GM23338 (cell line): ENCODE measurements at regions not wholly inside any gene's neighbourhood (a gene's known extent, or its start where the extent isn't known, plus 50 kb on each side); places are given as distances from the start of the nearest gene placed in this dataset.

ENCODE experiments used
- ATAC-seq: fragments of 200-7000 bp; cut with Tn5 transposase; 3 replicates; pipeline ENCODE4 v1.9.1; 2020
- DNase-seq: peaks from one replicate; pipeline ENCODE4 v3.0.0-alpha.2; 2015; ENCODE audit warnings: low spot score
- H2AFZ ChIP-seq: fragments of 200-600 bp; sonication (generic); 2 replicates; pipeline ENCODE4 v1.8.0; 2016; ENCODE audit warnings: antibody characterized with exemption, mild to moderate bottlenecking, moderate library complexity
- H3F3A ChIP-seq: fragments of 200-600 bp; sonication (generic); replicated peaks from 2 replicates; pipeline ENCODE4 v1.8.0; 2017; ENCODE audit warnings: antibody characterized with exemption, mixed run types, low read depth
- H3K27ac ChIP-seq: fragments of 200-600 bp; sonication (generic); 2 replicates; pipeline ENCODE4 v1.6.1; 2016; ENCODE audit warnings: low read depth
- H3K27me3 ChIP-seq: fragments of 200-600 bp; sonication (generic); 2 replicates; pipeline ENCODE4 v1.8.0; 2016; ENCODE audit warnings: mild to moderate bottlenecking, mixed run types, moderate library complexity; ENCODE audit not compliant: insufficient read depth
- H3K36me3 ChIP-seq: fragments of 200-600 bp; sonication (generic); 2 replicates; pipeline ENCODE4 v1.8.0; 2016; ENCODE audit warnings: mild to moderate bottlenecking; ENCODE audit not compliant: insufficient read depth
- H3K4me1 ChIP-seq: fragments of 200-600 bp; sonication (generic); 2 replicates; pipeline ENCODE4 v1.8.0; 2016; ENCODE audit warnings: mild to moderate bottlenecking, moderate library complexity; ENCODE audit not compliant: insufficient read depth
- H3K4me2 ChIP-seq: fragments of 200-600 bp; sonication (generic); 2 replicates; pipeline ENCODE4 v1.7.1; 2017; ENCODE audit warnings: mixed run types
- H3K4me3 ChIP-seq: fragments of 200-600 bp; sonication (generic); 2 replicates; pipeline ENCODE4 v1.6.1; 2016; ENCODE audit warnings: mixed run types
- H3K79me2 ChIP-seq: fragments of 200-600 bp; sonication (generic); replicated peaks from 2 replicates; pipeline ENCODE4 v1.8.0; 2017; ENCODE audit warnings: mild to moderate bottlenecking; ENCODE audit not compliant: insufficient read depth
- H3K9me2 ChIP-seq: fragments of 200-600 bp; sonication (generic); 2 replicates; pipeline ENCODE4 v1.8.0; 2017; ENCODE audit not compliant: insufficient read depth
- H4K20me1 ChIP-seq: fragments of 200-600 bp; sonication (generic); replicated peaks from 2 replicates; pipeline ENCODE4 v1.8.0; 2017; ENCODE audit warnings: mild to moderate bottlenecking; ENCODE audit not compliant: insufficient read depth
- H3K27ac Mint-ChIP-seq: 2 replicates; pipeline ENCODE4 v1.8.0; 2020; ENCODE audit warnings: inconsistent platforms, mild to moderate bottlenecking, moderate library complexity, mixed read lengths
- H3K27me3 Mint-ChIP-seq: 3 replicates; pipeline ENCODE4 v1.8.0; 2022; ENCODE audit warnings: low read depth, mild to moderate bottlenecking, moderate library complexity, mixed read lengths, inconsistent platforms; ENCODE audit not compliant: insufficient read depth, poor library complexity
- H3K36me3 Mint-ChIP-seq: 3 replicates; pipeline ENCODE4 v1.8.0; 2021; ENCODE audit warnings: low read depth, mild to moderate bottlenecking, inconsistent platforms, moderate library complexity, mixed read lengths
- H3K4me1 Mint-ChIP-seq: 3 replicates; pipeline ENCODE4 v1.8.0; 2020; ENCODE audit warnings: mild to moderate bottlenecking, inconsistent platforms, mixed read lengths
- H3K4me3 Mint-ChIP-seq: 3 replicates; pipeline ENCODE4 v1.8.0; 2021; ENCODE audit warnings: moderate library complexity, mild to moderate bottlenecking, inconsistent platforms, mixed read lengths
- H3K9me3 Mint-ChIP-seq: 3 replicates; pipeline ENCODE4 v1.8.0; 2020; ENCODE audit warnings: moderate library complexity, mild to moderate bottlenecking, inconsistent platforms, mixed read lengths
- CREB1 ChIP-seq: fragments of 250-450 bp; sonication (Bioruptor Pico); IDR thresholded peaks from 2 replicates; pipeline ENCODE4 v1.5.0; 2020; ENCODE audit warnings: low read depth, mild to moderate bottlenecking, moderate library complexity
- CTCF ChIP-seq, 2 experiments: fragments of 200-600 bp in 1 of 2; sonication (generic) in 1 of 2; conservative IDR thresholded peaks; 2 replicates each; pipeline versions ENCODE4 v1.5.1 to v1.6.1; 2016 to 2017; ENCODE audit warnings: antibody characterized with exemption in 2 of 2, low read depth in 2 of 2, mild to moderate bottlenecking in 2 of 2, moderate library complexity in 1 of 2
- ETS1 ChIP-seq: IDR thresholded peaks from 2 replicates; pipeline ENCODE4 v1.6.1; 2016; ENCODE audit warnings: antibody characterized with exemption
- EZH2 ChIP-seq: fragments of 200-600 bp; sonication (generic); IDR thresholded peaks from one replicate; pipeline ENCODE4 v1.8.0; 2017; ENCODE audit warnings: antibody characterized with exemption, mild to moderate bottlenecking, low read depth; ENCODE audit not compliant: unreplicated experiment
- EZH2phosphoT487 ChIP-seq: fragments of 200-600 bp; sonication (generic); IDR thresholded peaks from one replicate; pipeline ENCODE4 v1.8.1; 2018; ENCODE audit warnings: antibody characterized with exemption; ENCODE audit not compliant: unreplicated experiment
- JUNB ChIP-seq: IDR thresholded peaks from one replicate; pipeline ENCODE4 v1.6.1; 2016; ENCODE audit warnings: antibody characterized with exemption; ENCODE audit not compliant: unreplicated experiment
- NANOG ChIP-seq: IDR thresholded peaks from 2 replicates; pipeline ENCODE4 v1.6.1; 2016; ENCODE audit warnings: antibody characterized with exemption, borderline replicate concordance
- POLR2AphosphoS5 ChIP-seq: IDR thresholded peaks from 2 replicates; pipeline ENCODE4 v1.6.1; 2016; ENCODE audit warnings: antibody characterized with exemption, low read depth
- REST ChIP-seq: IDR thresholded peaks from one replicate; pipeline ENCODE4 v1.6.1; 2018; ENCODE audit warnings: antibody characterized with exemption; ENCODE audit not compliant: unreplicated experiment
- STAT1 ChIP-seq: IDR thresholded peaks from one replicate; pipeline ENCODE4 v1.6.1; 2016; ENCODE audit warnings: antibody characterized with exemption; ENCODE audit not compliant: unreplicated experiment
- ZNF114 ChIP-seq: fragments of 250-450 bp; sonication (Bioruptor Pico); IDR thresholded peaks from 2 replicates; pipeline ENCODE4 v1.5.0; 2020; ENCODE audit warnings: mild to moderate bottlenecking, moderate library complexity
- ZNF331 ChIP-seq: fragments of 250-450 bp; sonication (Bioruptor Pico); IDR thresholded peaks from 2 replicates; pipeline ENCODE4 v1.5.0; 2020; ENCODE audit warnings: low read depth, mild to moderate bottlenecking, moderate library complexity
- ZNF462 ChIP-seq: fragments of 250-450 bp; sonication (Bioruptor Pico); IDR thresholded peaks from 2 replicates; pipeline ENCODE4 v1.5.0; 2020; ENCODE audit warnings: mild to moderate bottlenecking, moderate library complexity

- ATAC-seq (no peak), DNase-seq (no peak)
- Mint-ChIP-seq H3K36me3 (no peaks in the 10 kb centered on the region), H3K9me3 (no peaks in the 10 kb centered on the region), H3K27ac (no peak overlapping the region), H3K4me3 (no peak overlapping the region), H3K4me1 (no peaks in the 10 kb centered on the region), H3K27me3 (no peaks in the 10 kb centered on the region)
- no peak overlapping the region for H3K4me3 ChIP-seq
- H3K36me3 ChIP-seq, result no peaks in the 10 kb centered on the region
- no peak overlapping the region for H3K27ac ChIP-seq
- H3K79me2 ChIP-seq, result no peaks in the 10 kb centered on the region
- H3K4me1 ChIP-seq, result no peaks in the 10 kb centered on the region
- no peaks in the 10 kb centered on the region for H3K27me3 ChIP-seq
- no peaks in the 10 kb centered on the region for H4K20me1 ChIP-seq
- no peak for TF ChIP-seq JUNB
- TF ChIP-seq ZNF331, result no peak
- TF ChIP-seq ZNF114 (CRISPR knock-in tag), result no peak
- TF ChIP-seq CREB1 (CRISPR knock-in tag), result no peak
- no peak for TF ChIP-seq NANOG
- no peak for TF ChIP-seq POLR2AphosphoS5
- no peak for TF ChIP-seq EZH2
- TF ChIP-seq ZNF462, result no peak
- no peak for TF ChIP-seq CTCF (conservative IDR thresholded peaks at IDR 0.05; ENCODE audit: low read depth in 2 of 2)
- TF ChIP-seq STAT1, result no peak
- TF ChIP-seq EZH2phosphoT487, result no peak
- TF ChIP-seq REST, result no peak
- TF ChIP-seq ETS1, result no peak
- no peaks in the 10 kb centered on the region for H3F3A ChIP-seq
- no peak overlapping the region for H3K4me2 ChIP-seq
- no peaks in the 10 kb centered on the region for H3K9me2 ChIP-seq
- H2AFZ ChIP-seq, result no peak overlapping the region
These were observed 68.3 kb upstream of the CNKSR2 start for GRCh38 chrX:21305799-21306336.
